A673 (cell line): ENCODE measurements at regions not wholly inside any gene's neighbourhood (a gene's known extent, or its start where the extent isn't known, plus 50 kb on each side); places are given as distances from the start of the nearest gene placed in this dataset.

Experiments used
- CTCF ChIP-seq: fragments of 300-800, 200-600 bp; sonication (generic); conservative IDR thresholded peaks from 2 replicates; pipeline ENCODE4 v1.5.1; 2017; ENCODE audit warnings: low read depth, mild to moderate bottlenecking, antibody characterized with exemption, low read length, moderate library complexity, mixed read lengths
- EZH2 ChIP-seq: fragments of 200-600 bp; sonication (generic); IDR thresholded peaks from 2 replicates; pipeline ENCODE4 v1.6.1; 2017; ENCODE audit warnings: borderline replicate concordance, low read depth, mild to moderate bottlenecking, mixed read lengths, antibody characterized with exemption, low read length; ENCODE audit not compliant: poor library complexity, severe bottlenecking

- TF ChIP-seq CTCF (no peak), EZH2 (no peak)
Measured at GRCh38 chr14:82676403-82676802, 1142.8 kb upstream of the SEL1L start.
